ENCODE measurements at regions not wholly inside any gene's neighbourhood (a gene's known extent, or its start where the extent isn't known, plus 50 kb on each side); places are given as distances from the start of the nearest gene placed in this dataset.

DNA sequence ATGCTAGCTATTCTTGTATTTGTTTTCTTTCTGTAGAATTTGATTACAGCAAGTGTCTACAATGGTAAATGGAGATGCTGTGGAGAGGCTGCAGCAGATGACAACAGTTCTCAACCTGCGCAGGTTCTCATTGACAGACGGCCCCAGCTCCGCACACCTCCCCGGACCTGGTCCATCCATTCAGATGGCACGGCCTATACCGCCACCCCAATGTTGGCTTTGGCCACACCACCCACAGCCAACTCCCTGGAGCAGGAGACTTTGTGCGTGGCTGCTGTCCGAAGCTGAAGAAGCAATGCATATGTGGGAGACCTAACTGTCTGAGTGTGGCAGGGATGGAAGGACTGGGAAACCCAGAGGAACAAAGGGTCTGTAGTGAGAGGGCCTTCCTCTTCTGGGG, 116.4 kb upstream of the TCERG1L start:
- no peak overlapping the region for H2AFZ ChIP-seq (ENCODE audit: low read depth, low read length)

GRCh38 chr10:131429141-131429540, 117.6 kb upstream of the TCERG1L start:
- no peak overlapping the region for H3K9ac ChIP-seq (ENCODE audit: low read length)
- H3K36me3 ChIP-seq (ENCODE audit: insufficient read depth, low read length): no peaks in the 10 kb centered on the region
- no peaks in the 10 kb centered on the region for H4K20me1 ChIP-seq (ENCODE audit: insufficient read depth)
- H3K27ac ChIP-seq (ENCODE audit: low read length): no peak overlapping the region
- no peaks in the 10 kb centered on the region for H3K27me3 ChIP-seq (ENCODE audit: insufficient read depth, low read depth, low read length)
- no peaks in the 10 kb centered on the region for H3F3A ChIP-seq (ENCODE audit: insufficient read depth, low read length, poor library complexity, severe bottlenecking)
- no peak for TF ChIP-seq RAD21 (conservative IDR thresholded peaks at IDR 0.05)
- TF ChIP-seq EP300 (conservative IDR thresholded peaks at IDR 0.05; ENCODE audit: poor library complexity, severe bottlenecking): no peak
- TF ChIP-seq POLR2AphosphoS5 (IDR thresholded peaks at IDR 0.05): no peak
- TF ChIP-seq, protein P1, sequence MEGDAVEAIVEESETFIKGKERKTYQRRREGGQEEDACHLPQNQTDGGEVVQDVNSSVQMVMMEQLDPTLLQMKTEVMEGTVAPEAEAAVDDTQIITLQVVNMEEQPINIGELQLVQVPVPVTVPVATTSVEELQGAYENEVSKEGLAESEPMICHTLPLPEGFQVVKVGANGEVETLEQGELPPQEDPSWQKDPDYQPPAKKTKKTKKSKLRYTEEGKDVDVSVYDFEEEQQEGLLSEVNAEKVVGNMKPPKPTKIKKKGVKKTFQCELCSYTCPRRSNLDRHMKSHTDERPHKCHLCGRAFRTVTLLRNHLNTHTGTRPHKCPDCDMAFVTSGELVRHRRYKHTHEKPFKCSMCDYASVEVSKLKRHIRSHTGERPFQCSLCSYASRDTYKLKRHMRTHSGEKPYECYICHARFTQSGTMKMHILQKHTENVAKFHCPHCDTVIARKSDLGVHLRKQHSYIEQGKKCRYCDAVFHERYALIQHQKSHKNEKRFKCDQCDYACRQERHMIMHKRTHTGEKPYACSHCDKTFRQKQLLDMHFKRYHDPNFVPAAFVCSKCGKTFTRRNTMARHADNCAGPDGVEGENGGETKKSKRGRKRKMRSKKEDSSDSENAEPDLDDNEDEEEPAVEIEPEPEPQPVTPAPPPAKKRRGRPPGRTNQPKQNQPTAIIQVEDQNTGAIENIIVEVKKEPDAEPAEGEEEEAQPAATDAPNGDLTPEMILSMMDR (IDR thresholded peaks at IDR 0.05; ENCODE audit: poor library complexity, severe bottlenecking): no peak
- TF ChIP-seq MXI1 (conservative IDR thresholded peaks at IDR 0.05; ENCODE audit: poor library complexity, severe bottlenecking): no peak
- no peak for TF ChIP-seq SMC3 (conservative IDR thresholded peaks at IDR 0.05; ENCODE audit: poor library complexity)
- no peak for TF ChIP-seq EZH2 (IDR thresholded peaks at IDR 0.05; ENCODE audit: borderline replicate concordance, insufficient read depth, low read length, poor library complexity, severe bottlenecking)
- no peak for TF ChIP-seq REST (IDR thresholded peaks at IDR 0.05; ENCODE audit: borderline replicate concordance)
- no peak for TF ChIP-seq TAF1 (IDR thresholded peaks at IDR 0.05; ENCODE audit: low read depth)
- no peaks in the 10 kb centered on the region for H3K9me2 ChIP-seq (ENCODE audit: insufficient read depth, low read length)
- H3K79me2 ChIP-seq (replicated peaks; ENCODE audit: insufficient read depth, low read length): no peaks in the 10 kb centered on the region
- H3K4me2 ChIP-seq (ENCODE audit: low read length): no peak overlapping the region
- no peak overlapping the region for H3K4me3 ChIP-seq (ENCODE audit: low read length)
- H2AFZ ChIP-seq (ENCODE audit: low read depth, low read length): no peak overlapping the region
- H3K9me3 ChIP-seq (ENCODE audit: low read length): no peaks in the 10 kb centered on the region

More for the DNA sequence above, 116.4 kb upstream of the TCERG1L start:
- TF ChIP-seq POLR2AphosphoS5 (IDR thresholded peaks at IDR 0.05): no peak
- TF ChIP-seq TAF1 (IDR thresholded peaks at IDR 0.05; ENCODE audit: low read depth): no peak
- TF ChIP-seq EZH2 (IDR thresholded peaks at IDR 0.05; ENCODE audit: borderline replicate concordance, insufficient read depth, low read length, poor library complexity, severe bottlenecking): no peak
- no peak for TF ChIP-seq REST (IDR thresholded peaks at IDR 0.05; ENCODE audit: borderline replicate concordance)
- TF ChIP-seq EP300 (conservative IDR thresholded peaks at IDR 0.05; ENCODE audit: poor library complexity, severe bottlenecking): no peak
- no peak for TF ChIP-seq RAD21 (conservative IDR thresholded peaks at IDR 0.05)
- TF ChIP-seq MXI1 (conservative IDR thresholded peaks at IDR 0.05; ENCODE audit: poor library complexity, severe bottlenecking): no peak
- no peak for TF ChIP-seq SMC3 (conservative IDR thresholded peaks at IDR 0.05; ENCODE audit: poor library complexity)
- TF ChIP-seq, protein P1 (IDR thresholded peaks at IDR 0.05; ENCODE audit: poor library complexity, severe bottlenecking): no peak
- Histone ChIP-seq H3K4me3 (ENCODE audit: low read length) (no peak overlapping the region), H3K27ac (ENCODE audit: low read length) (no peak overlapping the region), H3K9me2 (ENCODE audit: insufficient read depth, low read length) (no peaks in the 10 kb centered on the region), H3K36me3 (ENCODE audit: insufficient read depth, low read length) (no peaks in the 10 kb centered on the region), H3K79me2 (replicated peaks; ENCODE audit: insufficient read depth, low read length) (no peaks in the 10 kb centered on the region), H3K9me3 (ENCODE audit: low read length) (no peaks in the 10 kb centered on the region), H4K20me1 (ENCODE audit: insufficient read depth) (no peaks in the 10 kb centered on the region), H3K9ac (ENCODE audit: low read length) (no peak overlapping the region), H3F3A (ENCODE audit: insufficient read depth, low read length, poor library complexity, severe bottlenecking) (no peaks in the 10 kb centered on the region), H3K27me3 (ENCODE audit: insufficient read depth, low read depth, low read length) (no peaks in the 10 kb centered on the region), H3K4me2 (ENCODE audit: low read length) (no peak overlapping the region)
